Cardiac fibroblast (primary cell): ENCODE measurements at regions not wholly inside any gene's neighbourhood (a gene's known extent, or its start where the extent isn't known, plus 50 kb on each side); places are given as distances from the start of the nearest gene placed in this dataset.

Experiments
- DNase-seq, 2 donors: peaks; one replicate each; pipeline versions ENCODE4 v3.0.0 to v3.0.0-alpha.2; 2010; ENCODE audit warnings: low read depth in 2 of 2
- H3K4me3 ChIP-seq, 2 donors: replicated peaks in 1 of 2; 1 replicate in 1 of 2; 2 replicates in 1 of 2; pipeline ENCODE4 v1.5.1; 2011; ENCODE audit warnings: low read depth in 2 of 2, low read length in 2 of 2, mild to moderate bottlenecking in 2 of 2, moderate library complexity in 1 of 2
- CTCF ChIP-seq: IDR thresholded peaks from one replicate; pipeline ENCODE4 v1.5.1; 2011; ENCODE audit warnings: low read depth, mild to moderate bottlenecking, low read length, inconsistent platforms

- H3K4me3 ChIP-seq = no peak overlapping the region
- no peak for TF ChIP-seq CTCF
- no peak for DNase-seq
Observed at GRCh38 chr3:168384990-168385389, 289.3 kb upstream of the GOLIM4 start.

DNA sequence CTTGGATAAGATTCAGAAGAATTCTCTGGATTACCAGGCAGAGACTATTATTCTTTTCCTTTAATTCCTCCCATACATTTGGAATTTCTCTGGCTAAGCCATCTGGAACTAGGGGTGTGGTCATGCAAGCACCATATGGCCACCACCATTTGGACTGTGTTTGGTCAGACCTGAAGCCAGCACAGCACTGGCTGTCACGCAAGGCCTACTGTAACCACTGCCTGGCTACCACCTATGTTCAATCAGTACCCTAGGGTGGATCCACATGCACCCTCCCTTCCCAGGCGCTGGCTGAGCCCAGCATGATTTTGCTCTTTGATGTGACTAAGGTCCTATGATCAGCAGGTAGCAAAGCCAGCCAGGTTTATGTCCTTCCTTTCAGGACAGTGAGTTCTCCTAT, 287.8 kb upstream of the GOLIM4 start:
- no peak for DNase-seq
- no peak for TF ChIP-seq CTCF
- no peak overlapping the region for H3K4me3 ChIP-seq

DNA sequence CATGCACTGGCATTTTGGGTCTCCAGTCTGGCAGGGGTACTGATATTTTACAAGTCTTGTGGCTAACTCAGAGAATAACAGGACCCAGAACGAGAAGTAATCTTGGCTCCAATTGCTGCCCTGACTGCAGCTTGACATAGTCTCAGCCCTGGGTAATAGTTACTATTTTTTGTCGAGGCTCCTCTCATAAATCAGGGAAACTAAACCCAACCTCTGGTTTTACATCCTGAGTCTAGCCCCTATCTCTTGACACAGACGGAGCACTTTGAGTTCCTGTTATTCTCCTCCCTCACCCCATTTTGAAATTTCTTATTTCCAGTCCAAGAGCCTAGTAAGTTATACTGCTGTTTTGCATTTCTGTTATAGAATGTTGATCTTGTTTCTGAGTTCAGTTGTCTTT, 276.1 kb upstream of the GOLIM4 start:
- TF ChIP-seq CTCF = no peak
- H3K4me3 ChIP-seq = no peak overlapping the region
- no peak for DNase-seq

- DNase-seq = no peak
- H3K4me3 ChIP-seq = no peak overlapping the region
- no peak for TF ChIP-seq CTCF
Observed at GRCh38 chr3:168364967-168365366, 269.2 kb upstream of the GOLIM4 start.

DNA sequence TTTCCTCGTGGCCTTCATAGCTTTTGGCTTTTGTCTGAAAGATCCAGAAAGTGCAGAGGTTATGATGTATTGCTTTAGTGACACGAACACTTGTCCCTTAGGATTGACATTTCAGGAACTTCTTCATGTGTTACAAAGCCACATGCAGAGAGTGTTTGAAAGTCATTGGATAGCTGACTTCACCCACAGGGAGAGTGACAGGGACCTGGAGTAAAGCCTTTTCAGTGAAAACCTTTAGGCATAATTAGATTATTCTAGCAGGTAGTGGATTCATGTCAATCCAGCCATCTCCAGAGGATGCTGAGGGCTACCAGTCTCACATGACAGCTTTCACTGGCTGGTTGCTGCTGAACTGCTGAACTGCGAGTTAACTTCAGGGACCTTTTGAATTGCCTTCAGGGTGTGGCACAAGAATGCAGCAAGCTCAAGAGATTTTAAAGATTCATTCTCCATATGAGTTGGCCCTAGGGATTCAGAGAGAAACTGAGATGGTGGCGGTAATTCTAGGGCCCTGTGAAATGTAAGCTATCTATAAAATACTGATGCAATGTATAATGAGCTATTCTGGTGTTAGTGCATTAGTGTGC, 267.0 kb upstream of the GOLIM4 start:
- no peak for TF ChIP-seq CTCF
- no peak overlapping the region for H3K4me3 ChIP-seq
- DNase-seq = no peak

GRCh38 chr3:168362156-168362555, 266.4 kb upstream of the GOLIM4 start:
- no peak for DNase-seq
- TF ChIP-seq CTCF = no peak

DNA sequence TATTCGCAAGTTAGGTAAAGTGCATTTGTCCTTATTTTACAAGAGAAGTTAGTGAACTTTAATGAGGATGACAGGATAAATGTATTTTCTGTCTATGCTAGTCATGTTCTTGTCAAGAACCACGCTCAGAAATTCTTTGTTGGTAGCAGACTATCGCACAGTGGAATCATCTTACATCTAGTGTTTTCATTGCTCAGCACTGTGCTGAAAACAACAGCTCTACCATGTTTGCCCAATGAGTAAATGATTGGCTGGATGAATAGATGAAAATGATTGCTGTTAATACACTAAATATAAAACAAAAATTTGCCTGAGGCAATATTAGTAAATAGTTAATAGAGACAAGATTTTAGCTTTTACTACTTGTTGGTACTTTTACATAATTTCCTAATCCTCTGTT, 265.3 kb upstream of the GOLIM4 start:
- DNase-seq = no peak
- no peak overlapping the region for H3K4me3 ChIP-seq
- no peak for TF ChIP-seq CTCF

More at GRCh38 chr3:168362156-168362555, 266.4 kb upstream of the GOLIM4 start:
- H3K4me3 ChIP-seq = no peak overlapping the region
